A673 (cell line): ENCODE measurements at regions not wholly inside any gene's neighbourhood (a gene's known extent, or its start where the extent isn't known, plus 50 kb on each side); places are given as distances from the start of the nearest gene placed in this dataset.

Experiments
- BruUV-seq: library from RNA; stranded (reverse); fragments of 400-500 nt; replicated peaks from 2 replicates; lab custom pipeline; 2021; lab: Mats Ljungman, UMichigan
- CTCF ChIA-PET: fragments of 300-600 bp; sonication (Branson Sonifier 250); formaldehyde crosslinking; loops from one replicate; lab custom pipeline; 2022; ENCODE audit warnings: antibody characterized with exemption; lab: Charles Lee
- POLR2A ChIA-PET: fragments of 300-600 bp; sonication (Branson Sonifier 250); formaldehyde crosslinking; loops from one replicate; lab custom pipeline; 2022; ENCODE audit warnings: antibody characterized with exemption; ENCODE audit not compliant: low non-redundant PET; lab: Charles Lee
- DNase-seq: peaks from one replicate; pipeline ENCODE4 v3.0.0-alpha.2; 2015; ENCODE audit warnings: low spot score
- H3K27ac ChIP-seq: fragments of 200-600 bp; sonication (generic); 2 replicates; pipeline ENCODE4 v1.5.1; 2016; ENCODE audit warnings: mixed run types, low read depth, mild to moderate bottlenecking, mixed read lengths, antibody characterized with exemption, low read length; ENCODE audit not compliant: poor library complexity, severe bottlenecking
- H3K27me3 ChIP-seq: fragments of 200-600 bp; sonication (generic); replicated peaks from 2 replicates; pipeline ENCODE4 v1.6.1; 2017; ENCODE audit warnings: mixed run types, low read depth, mild to moderate bottlenecking, mixed read lengths, antibody characterized with exemption, low read length; ENCODE audit not compliant: insufficient read depth, poor library complexity
- H3K36me3 ChIP-seq: fragments of 200-600 bp; sonication (generic); 2 replicates; pipeline ENCODE4 v1.6.1; 2016; ENCODE audit warnings: mixed run types, mild to moderate bottlenecking, mixed read lengths, antibody characterized with exemption, low read length; ENCODE audit not compliant: insufficient read depth, poor library complexity, severe bottlenecking
- H3K4me1 ChIP-seq: fragments of 200-600 bp; sonication (generic); 2 replicates; pipeline ENCODE4 v1.6.1; 2017; ENCODE audit warnings: mixed run types, mild to moderate bottlenecking, mixed read lengths, antibody characterized with exemption, low read length; ENCODE audit not compliant: insufficient read depth, poor library complexity, severe bottlenecking
- H3K4me3 ChIP-seq: fragments of 200-600 bp; sonication (generic); 2 replicates; pipeline ENCODE4 v1.5.1; 2016; ENCODE audit warnings: low read depth, mixed run types, mild to moderate bottlenecking, mixed read lengths, low read length; ENCODE audit not compliant: poor library complexity, severe bottlenecking
- H3K9me3 ChIP-seq: fragments of 200-600 bp; sonication (generic); 2 replicates; pipeline ENCODE4 v1.6.1; 2016; ENCODE audit warnings: mixed run types, low read depth, mild to moderate bottlenecking, mixed read lengths, antibody characterized with exemption, low read length; ENCODE audit not compliant: poor library complexity, severe bottlenecking
- CTCF ChIP-seq: fragments of 300-800, 200-600 bp; sonication (generic); conservative IDR thresholded peaks from 2 replicates; pipeline ENCODE4 v1.5.1; 2017; ENCODE audit warnings: low read depth, mild to moderate bottlenecking, antibody characterized with exemption, low read length, moderate library complexity, mixed read lengths
- EZH2 ChIP-seq: fragments of 200-600 bp; sonication (generic); IDR thresholded peaks from 2 replicates; pipeline ENCODE4 v1.6.1; 2017; ENCODE audit warnings: borderline replicate concordance, low read depth, mild to moderate bottlenecking, mixed read lengths, antibody characterized with exemption, low read length; ENCODE audit not compliant: poor library complexity, severe bottlenecking
- intact Hi-C: fragments of 100-400 bp; cut with micrococcal nuclease; formaldehyde crosslinking; loops from one replicate; pipeline ENCODE4 v1.10.0; 2022; ENCODE audit not compliant: unreplicated experiment

GRCh38 chr2:12141618-12142258 lies 395.3 kb downstream of the LPIN1 start:
- Histone ChIP-seq H3K4me3 (no peak overlapping the region), H3K9me3 (no peaks in the 10 kb centered on the region), H3K4me1 (no peaks in the 10 kb centered on the region), H3K27ac (no peak overlapping the region), H3K27me3 (no peaks in the 10 kb centered on the region), H3K36me3 (no peaks in the 10 kb centered on the region)
- ChIA-PET POLR2A (no interaction called here), CTCF (no interaction called here)
- intact Hi-C loops = no loop called here
- BruUV-seq = no TSS peak
- DNase-seq = no peak
- TF ChIP-seq EZH2 (no peak), CTCF (no peak)

- no peak overlapping the region for H3K27ac ChIP-seq
- no peaks in the 10 kb centered on the region for H3K9me3 ChIP-seq
- TF ChIP-seq CTCF (no peak), EZH2 (no peak)
- POLR2A ChIA-PET = no interaction called here
- H3K4me1 ChIP-seq = peaks cover 27% of the 10 kb centered on the region
- no peak for DNase-seq
- no peak overlapping the region for H3K4me3 ChIP-seq
- CTCF ChIA-PET = no interaction called here
- intact Hi-C loops = no loop called here
- BruUV-seq = no TSS peak
- no peaks in the 10 kb centered on the region for H3K36me3 ChIP-seq
- H3K27me3 ChIP-seq = no peaks in the 10 kb centered on the region
Observed at GRCh38 chr2:12151716-12152115, 405.3 kb downstream of the LPIN1 start.

GRCh38 chr2:12152888-12153287 lies 406.5 kb downstream of the LPIN1 start:
- Histone ChIP-seq H3K36me3 (no peaks in the 10 kb centered on the region), H3K4me1 (peaks cover 27% of the 10 kb centered on the region), H3K27me3 (no peaks in the 10 kb centered on the region), H3K9me3 (no peaks in the 10 kb centered on the region), H3K27ac (no peak overlapping the region), H3K4me3 (no peak overlapping the region)
- TF ChIP-seq EZH2 = no peak
- no peak for TF ChIP-seq CTCF
- ChIA-PET CTCF (no interaction called here), POLR2A (no interaction called here)
- no TSS peak for BruUV-seq
- intact Hi-C loops = no loop called here
- DNase-seq = no peak
